GM19035 (cell line): ENCODE measurements at regions not wholly inside any gene's neighbourhood (a gene's known extent, or its start where the extent isn't known, plus 50 kb on each side); places are given as distances from the start of the nearest gene placed in this dataset.

Experiments used
- ATAC-seq: cut with Tn5 transposase; IDR thresholded peaks from one replicate; pipeline ENCODE4 v1.9.1; 2021; ENCODE audit not compliant: unreplicated experiment

- ATAC-seq = no peak
Measured at GRCh38 chr13:57784633-57785032, 153.1 kb downstream of the PCDH17 start.

- no peak for ATAC-seq
Measured at GRCh38 chr13:57787058-57787791, 155.7 kb downstream of the PCDH17 start.

DNA sequence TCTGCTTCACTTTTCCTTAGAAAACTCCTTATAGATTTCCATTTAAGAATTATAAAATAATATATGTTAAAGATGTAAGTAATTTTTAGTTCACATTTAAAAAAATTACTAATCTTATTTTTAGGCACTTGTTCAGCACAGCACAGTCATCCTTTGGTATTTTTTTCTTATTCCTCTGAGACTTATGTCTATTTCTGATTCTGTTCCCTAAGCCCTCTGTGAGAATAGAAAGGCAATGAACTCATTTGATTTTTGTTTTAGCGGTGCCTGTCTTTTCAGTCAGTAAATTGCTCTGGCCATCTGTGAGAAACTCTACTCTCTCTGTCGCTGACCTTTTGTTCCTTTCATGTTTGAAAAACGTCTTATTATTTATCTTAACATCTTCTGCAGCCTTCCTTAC, 168.1 kb downstream of the PCDH17 start:
- ATAC-seq = no peak

- no peak for ATAC-seq
Measured at GRCh38 chr13:57813651-57814050, 182.1 kb downstream of the PCDH17 start.

DNA sequence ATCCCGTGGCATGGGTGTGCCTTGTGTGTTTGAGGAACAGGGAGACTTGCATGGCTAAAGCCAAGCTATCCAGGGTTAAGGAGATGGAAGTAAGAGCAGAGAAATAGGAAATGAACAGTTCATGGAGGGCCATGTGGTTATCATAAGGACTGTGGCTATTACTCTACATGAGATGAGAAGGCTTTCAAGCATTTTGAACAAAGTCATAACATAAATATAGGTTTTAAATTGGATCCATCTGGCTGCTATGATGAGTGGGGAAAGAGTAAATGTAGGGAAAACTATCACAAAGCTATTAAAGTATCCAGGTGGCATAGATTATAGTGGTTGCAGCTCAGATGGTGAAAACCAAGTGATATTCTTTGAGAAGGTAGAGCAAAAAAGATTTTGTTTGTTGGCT, 184.1 kb downstream of the PCDH17 start:
- no peak for ATAC-seq

- no peak for ATAC-seq
Measured at GRCh38 chr13:57820924-57821323, 189.4 kb downstream of the PCDH17 start.

- no peak for ATAC-seq
Measured at GRCh38 chr13:57823704-57824103, 192.2 kb downstream of the PCDH17 start.

DNA sequence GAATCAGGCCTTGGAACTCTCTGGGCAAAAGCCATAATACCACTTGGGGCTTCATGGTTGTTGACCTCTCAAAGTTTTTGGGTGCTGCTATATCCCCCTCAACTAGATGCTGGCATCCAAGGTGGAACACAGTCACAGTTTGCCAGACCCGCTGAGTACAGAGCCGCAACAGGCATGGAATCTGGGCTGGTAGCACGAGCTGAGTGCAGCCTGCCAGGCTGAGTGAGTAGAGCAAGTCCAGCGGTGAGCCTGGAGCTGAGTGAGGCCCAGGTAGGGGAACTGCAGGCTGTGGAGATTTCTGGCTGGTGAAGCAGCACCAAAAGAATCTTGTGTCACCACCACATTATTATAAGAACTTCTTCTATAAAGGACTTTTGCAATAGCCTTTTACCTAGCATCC, 192.6 kb downstream of the PCDH17 start:
- ATAC-seq = no peak

GRCh38 chr13:57825066-57825465, 193.5 kb downstream of the PCDH17 start:
- ATAC-seq = no peak

DNA sequence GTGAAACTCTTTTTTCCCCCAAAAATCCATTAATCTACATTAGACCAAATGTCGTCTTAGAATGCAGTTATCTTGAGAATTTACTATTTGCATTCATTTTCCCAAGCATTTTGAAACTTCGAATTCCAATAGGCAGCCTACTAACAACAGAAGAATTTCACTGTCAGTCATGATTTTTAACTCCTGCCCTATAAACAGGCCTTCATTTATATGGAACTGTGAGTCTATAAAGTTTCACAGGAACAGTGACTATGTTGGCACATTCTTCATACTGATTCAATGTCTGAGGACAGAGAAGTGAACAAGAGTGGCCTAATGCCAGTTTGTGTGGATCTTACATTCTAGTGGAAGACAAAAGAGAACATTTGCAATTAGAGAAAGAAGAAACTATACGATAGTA, 198.0 kb downstream of the PCDH17 start:
- no peak for ATAC-seq

GRCh38 chr13:57832187-57832586, 200.6 kb downstream of the PCDH17 start:
- no peak for ATAC-seq

GRCh38 chr13:57837801-57838200, 206.3 kb downstream of the PCDH17 start:
- no peak for ATAC-seq

DNA sequence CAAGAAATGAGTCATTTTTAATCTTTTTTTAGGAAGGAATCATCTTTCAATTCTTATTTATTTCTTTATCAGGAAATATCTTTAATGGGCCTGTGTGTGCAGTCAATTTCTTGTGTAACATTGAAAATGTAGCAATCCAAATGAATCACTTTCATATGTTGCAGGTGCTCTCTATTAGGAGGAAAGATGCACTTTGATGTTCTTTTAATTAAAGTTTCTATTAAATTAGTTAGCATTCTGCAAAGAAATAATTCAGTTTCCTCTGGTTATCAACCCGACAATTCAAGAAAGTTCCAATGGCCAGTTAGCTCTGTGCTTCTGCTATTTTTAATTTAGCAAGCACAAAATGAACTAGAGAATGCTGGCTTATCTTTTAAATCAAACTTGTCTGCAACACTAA, 212.0 kb downstream of the PCDH17 start:
- no peak for ATAC-seq

- ATAC-seq = no peak
Measured at GRCh38 chr13:57846600-57847173, 215.1 kb downstream of the PCDH17 start.

DNA sequence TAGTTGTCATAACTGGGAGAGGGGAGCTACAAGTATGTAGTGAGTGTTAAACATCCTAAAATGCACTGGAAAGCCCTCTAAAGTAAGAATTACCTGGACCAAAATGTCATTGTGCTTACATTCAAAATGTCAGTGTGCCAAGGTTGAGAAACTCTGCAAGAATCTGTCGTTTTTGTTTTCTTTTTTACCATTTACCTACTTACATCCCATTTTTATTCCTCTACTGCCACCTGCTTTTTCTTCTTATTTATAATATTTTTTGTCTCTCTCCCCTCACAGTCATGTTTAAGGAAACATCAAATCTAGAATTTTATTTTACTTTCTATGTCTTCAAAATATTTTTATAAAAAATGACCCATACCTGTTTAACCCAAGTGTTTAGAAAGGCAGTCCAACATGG, 226.4 kb downstream of the PCDH17 start:
- no peak for ATAC-seq

DNA sequence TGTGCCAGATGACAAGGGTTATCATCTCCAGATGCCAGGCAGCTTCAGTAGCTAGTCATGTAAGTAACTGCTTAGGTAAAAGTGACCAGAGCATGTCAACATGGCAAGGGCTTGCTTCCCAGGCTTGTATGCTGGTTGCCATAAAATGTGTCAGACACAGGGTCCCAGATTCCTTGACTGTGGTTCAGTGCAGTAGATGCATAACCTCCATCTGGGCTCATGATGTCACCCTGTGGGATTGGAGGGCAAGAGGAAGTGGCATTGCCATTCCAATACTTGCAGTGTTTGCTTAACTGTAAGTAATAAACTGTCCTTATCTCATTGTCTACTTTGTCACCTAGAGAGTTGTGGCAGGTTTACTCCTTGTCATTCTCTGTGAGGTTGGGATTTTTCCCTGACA, 226.8 kb downstream of the PCDH17 start:
- no peak for ATAC-seq

DNA sequence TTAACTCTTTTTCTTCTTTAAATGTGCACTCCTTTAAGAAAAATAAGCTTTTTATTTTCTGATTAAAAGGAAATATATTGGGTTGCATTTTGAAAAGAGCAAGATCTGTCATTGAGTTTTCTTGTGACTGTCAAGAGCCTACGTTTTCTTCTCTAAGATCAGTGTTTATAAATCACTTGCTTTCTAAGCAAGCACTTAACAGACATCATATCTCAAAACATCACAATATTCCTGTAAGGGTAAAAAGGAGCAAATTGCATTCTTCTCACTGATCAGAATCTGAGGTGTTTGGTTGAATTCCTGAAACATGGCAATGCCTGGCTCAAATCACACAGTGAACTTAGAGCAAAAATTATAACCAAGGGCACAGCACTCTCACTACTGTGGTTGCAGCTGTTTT, 231.3 kb downstream of the PCDH17 start:
- ATAC-seq = no peak

GRCh38 chr13:57865600-57866294, 234.2 kb downstream of the PCDH17 start:
- ATAC-seq = no peak

GRCh38 chr13:57874530-57874929, 243.0 kb downstream of the PCDH17 start:
- no peak for ATAC-seq

DNA sequence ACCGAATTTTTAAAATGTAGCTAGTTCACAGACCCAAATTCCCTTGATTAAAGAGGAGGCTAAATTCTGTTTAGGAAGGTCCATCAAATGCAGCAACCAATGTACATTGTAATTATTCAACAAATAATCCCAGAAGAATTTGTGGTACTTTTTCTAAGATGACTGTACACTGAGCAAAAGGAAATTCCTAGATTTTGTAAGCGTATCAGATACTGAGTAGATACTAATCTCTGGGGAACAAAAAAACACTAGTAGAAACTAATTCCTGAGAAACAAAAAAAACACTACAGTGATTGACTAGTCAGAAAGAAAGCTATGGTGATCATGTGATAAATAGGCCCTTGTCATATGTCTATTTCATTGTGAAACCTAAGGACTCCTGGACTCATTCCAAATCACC, 246.1 kb downstream of the PCDH17 start:
- no peak for ATAC-seq

DNA sequence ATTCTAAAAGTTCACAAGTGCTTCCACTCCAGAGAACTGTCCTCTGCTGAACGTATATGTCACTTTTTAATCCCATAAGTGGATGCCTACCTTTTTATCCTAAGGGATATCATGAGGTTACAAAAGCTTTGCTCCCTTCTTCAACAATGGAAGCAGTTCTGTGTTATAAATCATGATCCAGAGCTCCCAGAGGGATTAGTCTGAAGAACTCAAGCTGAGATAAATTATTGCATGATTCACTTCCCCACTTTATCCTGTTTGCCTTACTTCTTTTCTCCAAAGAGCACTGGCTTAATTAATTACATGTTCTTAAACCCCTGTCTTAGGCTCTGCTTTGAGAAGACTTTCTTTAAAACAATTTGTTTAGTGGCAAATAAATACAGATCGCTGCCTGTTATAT, 246.7 kb downstream of the PCDH17 start:
- no peak for ATAC-seq

DNA sequence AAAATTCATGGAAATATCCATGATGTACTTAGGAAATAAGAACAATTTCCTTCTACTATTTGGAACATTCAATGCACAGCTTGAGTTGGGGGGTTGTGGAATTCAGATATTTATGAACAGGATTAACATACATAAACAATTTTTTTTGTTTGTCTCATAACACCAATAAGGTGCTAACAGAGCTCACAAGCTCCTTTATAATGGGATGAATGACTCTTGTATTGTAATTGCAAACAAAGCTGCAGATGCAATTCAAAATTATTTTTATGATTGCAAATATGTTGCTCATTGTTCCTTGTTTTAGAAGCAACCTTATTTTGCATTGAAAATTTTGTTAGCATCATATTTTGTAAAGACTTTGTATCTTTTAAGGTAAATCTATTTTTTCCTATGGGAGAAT, 265.7 kb downstream of the PCDH17 start:
- ATAC-seq = no peak
